ENCODE measurements at regions not wholly inside any gene's neighbourhood (a gene's known extent, or its start where the extent isn't known, plus 50 kb on each side); places are given as distances from the start of the nearest gene placed in this dataset.

DNA sequence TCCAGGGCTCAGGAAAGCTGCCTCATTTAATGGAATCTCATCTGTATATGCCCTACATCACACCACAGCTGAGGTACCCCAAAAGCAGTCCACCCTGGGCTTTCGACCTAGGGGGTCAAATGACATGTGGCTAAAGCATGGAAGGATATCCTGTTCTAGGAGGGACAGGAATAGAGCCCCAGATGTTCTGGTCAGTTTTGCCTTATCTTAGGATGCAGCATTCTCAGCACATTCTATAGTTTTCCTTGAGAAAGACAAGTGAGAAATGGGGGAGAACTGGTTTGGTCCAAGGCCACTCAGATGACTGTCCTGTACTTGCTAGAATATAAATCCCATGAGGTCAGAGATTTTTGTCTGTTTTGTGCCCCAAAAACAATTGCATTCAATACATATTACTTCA lies 688.0 kb upstream of the ZEB2 start:
- no peak for TF ChIP-seq POLR2A (IDR thresholded peaks at IDR 0.05)
- TF ChIP-seq, protein P1, sequence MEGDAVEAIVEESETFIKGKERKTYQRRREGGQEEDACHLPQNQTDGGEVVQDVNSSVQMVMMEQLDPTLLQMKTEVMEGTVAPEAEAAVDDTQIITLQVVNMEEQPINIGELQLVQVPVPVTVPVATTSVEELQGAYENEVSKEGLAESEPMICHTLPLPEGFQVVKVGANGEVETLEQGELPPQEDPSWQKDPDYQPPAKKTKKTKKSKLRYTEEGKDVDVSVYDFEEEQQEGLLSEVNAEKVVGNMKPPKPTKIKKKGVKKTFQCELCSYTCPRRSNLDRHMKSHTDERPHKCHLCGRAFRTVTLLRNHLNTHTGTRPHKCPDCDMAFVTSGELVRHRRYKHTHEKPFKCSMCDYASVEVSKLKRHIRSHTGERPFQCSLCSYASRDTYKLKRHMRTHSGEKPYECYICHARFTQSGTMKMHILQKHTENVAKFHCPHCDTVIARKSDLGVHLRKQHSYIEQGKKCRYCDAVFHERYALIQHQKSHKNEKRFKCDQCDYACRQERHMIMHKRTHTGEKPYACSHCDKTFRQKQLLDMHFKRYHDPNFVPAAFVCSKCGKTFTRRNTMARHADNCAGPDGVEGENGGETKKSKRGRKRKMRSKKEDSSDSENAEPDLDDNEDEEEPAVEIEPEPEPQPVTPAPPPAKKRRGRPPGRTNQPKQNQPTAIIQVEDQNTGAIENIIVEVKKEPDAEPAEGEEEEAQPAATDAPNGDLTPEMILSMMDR (IDR thresholded peaks at IDR 0.05): no peak
